ENCODE measurements at regions not wholly inside any gene's neighbourhood (a gene's known extent, or its start where the extent isn't known, plus 50 kb on each side); places are given as distances from the start of the nearest gene placed in this dataset.

GRCh38 chr20:18988701-18989100 lies 175.1 kb downstream of the SCP2D1 start:
- peaks cover 0 to 3% (median 0%) of the 10 kb centered on the region in 3 donors for H3K27me3 Mint-ChIP-seq (ENCODE audit: low read depth in 3 of 3)
- intact Hi-C loops (cut with micrococcal nuclease) = no loop called here
- Histone ChIP-seq H3K4me2 (replicated peaks; ENCODE audit: extremely low read depth, low read length, poor library complexity, severe bottlenecking) (no peak overlapping the region), H3K79me2 (ENCODE audit: insufficient read depth, low read length) (no peaks in the 10 kb centered on the region), H3K9me3 (replicated peaks in 1 of 2; ENCODE audit: control insufficient read depth in 1 of 2, insufficient read depth in 1 of 2, low read length in 2 of 2) (peaks cover 0 to 3% of the 10 kb centered on the region in 2 donors), H3K36me3 (replicated peaks in 1 of 2; ENCODE audit: control insufficient read depth in 1 of 2, insufficient read depth in 2 of 2, low read length in 2 of 2) (no peaks in the 10 kb centered on the region), H3K9ac (ENCODE audit: insufficient read depth, low read length, poor library complexity, severe bottlenecking) (no peak overlapping the region), H3K27me3 (ENCODE audit: control insufficient read depth in 2 of 2, insufficient read depth in 2 of 2, low read length in 2 of 2) (no peaks in the 10 kb centered on the region), H2AFZ (ENCODE audit: insufficient read depth, low read depth, low read length, poor library complexity, severe bottlenecking) (no peak overlapping the region), H3K4me3 (replicated peaks in 1 of 3; ENCODE audit: low read depth in 2 of 3, low read length in 3 of 3) (no peak overlapping the region), H3K4me1 (ENCODE audit: control insufficient read depth in 1 of 2, insufficient read depth in 2 of 2, low read length in 2 of 2) (no peaks in the 10 kb centered on the region), H3K27ac (ENCODE audit: low read depth in 1 of 2, low read length in 2 of 2) (no peak overlapping the region), H4K20me1 (ENCODE audit: insufficient read depth, low read length) (no peaks in the 10 kb centered on the region)
- H3K36me3 Mint-ChIP-seq = no peaks in the 10 kb centered on the region
- no peak overlapping the region for H3K4me3 Mint-ChIP-seq
- DNase-seq = no peak
- no peak overlapping the region for H3K27ac Mint-ChIP-seq
- WGBS (ENCODE audit: insufficient coverage) = 100% methylated on average over 1 of the region's 3 CpGs
- no peak for TF ChIP-seq CTCF (IDR thresholded peaks at IDR 0.05)
- H3K4me1 Mint-ChIP-seq = no peaks in the 10 kb centered on the region
- peaks cover 0 to 8% (median 4%) of the 10 kb centered on the region in 7 donors for H3K9me3 Mint-ChIP-seq

- no peaks in the 10 kb centered on the region for H3K4me1 ChIP-seq (ENCODE audit: control insufficient read depth in 1 of 2, insufficient read depth in 2 of 2, low read length in 2 of 2)
- H3K4me3 Mint-ChIP-seq = no peak overlapping the region
- no peak overlapping the region for H3K9ac ChIP-seq (ENCODE audit: insufficient read depth, low read length, poor library complexity, severe bottlenecking)
- DNase-seq = no peak
- H3K9me3 ChIP-seq (replicated peaks in 1 of 2; ENCODE audit: control insufficient read depth in 1 of 2, insufficient read depth in 1 of 2, low read length in 2 of 2) = peaks cover 0 to 3% of the 10 kb centered on the region in 2 donors
- H3K27ac ChIP-seq (ENCODE audit: low read depth in 1 of 2, low read length in 2 of 2) = no peak overlapping the region
- no peaks in the 10 kb centered on the region for H3K27me3 ChIP-seq (ENCODE audit: control insufficient read depth in 2 of 2, insufficient read depth in 2 of 2, low read length in 2 of 2)
- H3K27me3 Mint-ChIP-seq (ENCODE audit: low read depth in 3 of 3) = peaks cover 0 to 4% (median 0%) of the 10 kb centered on the region in 3 donors
- H4K20me1 ChIP-seq (ENCODE audit: insufficient read depth, low read length) = no peaks in the 10 kb centered on the region
- H3K4me2 ChIP-seq (replicated peaks; ENCODE audit: extremely low read depth, low read length, poor library complexity, severe bottlenecking) = no peak overlapping the region
- H3K36me3 ChIP-seq (replicated peaks in 1 of 2; ENCODE audit: control insufficient read depth in 1 of 2, insufficient read depth in 2 of 2, low read length in 2 of 2) = no peaks in the 10 kb centered on the region
- TF ChIP-seq CTCF (IDR thresholded peaks at IDR 0.05) = no peak
- H3K9me3 Mint-ChIP-seq = peaks cover 0 to 15% (median 6%) of the 10 kb centered on the region in 7 donors
- intact Hi-C loops (cut with micrococcal nuclease) = no loop called here
- H2AFZ ChIP-seq (ENCODE audit: insufficient read depth, low read depth, low read length, poor library complexity, severe bottlenecking) = no peak overlapping the region
- H3K27ac Mint-ChIP-seq = no peak overlapping the region
- no peak overlapping the region for H3K4me3 ChIP-seq (replicated peaks in 1 of 3; ENCODE audit: low read depth in 2 of 3, low read length in 3 of 3)
- 86% methylated on average over 4 of the region's 10 CpGs for WGBS (ENCODE audit: insufficient coverage)
- no peaks in the 10 kb centered on the region for H3K4me1 Mint-ChIP-seq
- H3K36me3 Mint-ChIP-seq = no peaks in the 10 kb centered on the region
- no peaks in the 10 kb centered on the region for H3K79me2 ChIP-seq (ENCODE audit: insufficient read depth, low read length)
Observed at GRCh38 chr20:18989736-18990474, 176.3 kb downstream of the SCP2D1 start.

Data from CD14-positive monocyte (primary cell).